NCI-H526 (cell line): ENCODE measurements at regions not wholly inside any gene's neighbourhood (a gene's known extent, or its start where the extent isn't known, plus 50 kb on each side); places are given as distances from the start of the nearest gene placed in this dataset.

Experiments used
- DNase-seq, 2 experiments: peaks; one replicate each; lab custom pipeline; 2025; lab: John Stamatoyannopoulos, UW

DNA sequence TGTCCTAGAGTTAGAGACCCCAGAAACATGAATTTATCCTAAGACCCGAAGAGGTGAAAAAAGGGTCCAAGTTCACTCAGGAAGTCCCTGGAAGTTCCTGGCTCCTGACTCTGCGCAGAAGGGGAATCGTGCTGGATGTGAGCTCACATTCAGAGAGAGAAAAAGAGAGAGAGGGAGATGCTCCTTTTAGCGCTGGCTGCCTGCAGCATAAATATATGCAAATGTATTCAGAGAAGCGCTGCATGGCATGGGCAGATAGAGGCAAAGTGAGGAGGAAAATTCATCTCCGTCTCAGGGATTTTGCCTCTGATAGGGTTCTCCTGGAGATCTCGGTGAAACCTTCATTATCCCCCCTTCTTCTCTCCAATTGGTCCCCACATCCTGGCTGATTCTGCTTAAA is 517.2 kb downstream of the MN1 start:
- peak in 1 of 2 experiments; percentile 53 for DNase-seq

DNA sequence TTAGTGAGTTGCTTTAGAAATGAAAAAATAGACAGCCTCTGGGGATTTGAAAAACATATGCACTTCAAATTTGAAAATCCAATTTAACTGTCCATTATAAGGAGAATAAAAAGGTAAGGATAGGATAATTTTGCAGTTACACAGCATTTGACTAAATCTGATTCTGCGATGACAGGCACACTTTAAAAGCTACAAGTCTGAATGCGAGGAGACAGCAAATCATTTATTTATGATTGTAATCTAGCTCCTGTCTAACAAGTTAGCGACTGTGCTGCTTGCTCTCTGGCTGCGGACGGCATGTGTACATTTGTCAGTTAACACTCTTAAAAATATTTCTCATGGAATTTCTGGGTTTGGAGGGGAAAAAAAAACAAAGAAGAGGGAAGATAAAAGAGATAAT is 514.8 kb downstream of the MN1 start:
- DNase-seq: no peak

DNA sequence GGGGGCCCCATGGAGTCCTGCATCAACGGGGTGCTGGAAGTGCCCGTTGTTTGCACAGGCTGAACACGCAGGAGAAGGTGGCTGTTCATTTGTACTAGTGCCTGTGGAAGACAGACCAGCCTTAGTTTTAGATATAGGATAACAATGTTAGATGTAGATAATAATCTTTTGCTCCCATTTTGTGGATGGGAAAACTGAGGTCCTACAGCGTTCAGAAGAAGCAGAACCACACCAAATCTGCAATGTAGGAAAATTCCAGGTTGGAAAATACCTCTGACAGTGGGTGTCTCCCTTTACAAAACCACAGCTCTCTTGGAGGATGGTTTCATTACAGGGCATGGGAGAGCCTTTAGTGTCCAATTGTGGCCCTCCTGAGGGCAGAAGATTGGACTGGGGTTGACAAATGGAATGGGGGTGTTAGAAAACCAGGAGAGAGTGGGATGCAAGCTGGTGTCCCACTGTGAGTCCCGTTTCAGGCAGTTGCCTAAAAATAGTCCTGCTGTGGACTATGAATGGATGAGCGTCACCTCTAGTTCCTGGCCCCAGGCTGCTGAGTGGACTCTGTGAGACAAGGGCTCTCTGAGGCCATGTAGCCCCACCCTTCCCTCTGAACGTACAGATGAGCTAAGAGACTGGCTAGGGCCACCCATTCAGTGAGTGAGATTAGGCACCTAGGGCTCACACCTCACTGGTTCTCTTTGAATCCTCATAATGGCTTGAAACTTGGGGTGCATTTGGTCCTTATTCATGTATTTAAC is 508.8 kb downstream of the MN1 start:
- DNase-seq: no peak

DNA sequence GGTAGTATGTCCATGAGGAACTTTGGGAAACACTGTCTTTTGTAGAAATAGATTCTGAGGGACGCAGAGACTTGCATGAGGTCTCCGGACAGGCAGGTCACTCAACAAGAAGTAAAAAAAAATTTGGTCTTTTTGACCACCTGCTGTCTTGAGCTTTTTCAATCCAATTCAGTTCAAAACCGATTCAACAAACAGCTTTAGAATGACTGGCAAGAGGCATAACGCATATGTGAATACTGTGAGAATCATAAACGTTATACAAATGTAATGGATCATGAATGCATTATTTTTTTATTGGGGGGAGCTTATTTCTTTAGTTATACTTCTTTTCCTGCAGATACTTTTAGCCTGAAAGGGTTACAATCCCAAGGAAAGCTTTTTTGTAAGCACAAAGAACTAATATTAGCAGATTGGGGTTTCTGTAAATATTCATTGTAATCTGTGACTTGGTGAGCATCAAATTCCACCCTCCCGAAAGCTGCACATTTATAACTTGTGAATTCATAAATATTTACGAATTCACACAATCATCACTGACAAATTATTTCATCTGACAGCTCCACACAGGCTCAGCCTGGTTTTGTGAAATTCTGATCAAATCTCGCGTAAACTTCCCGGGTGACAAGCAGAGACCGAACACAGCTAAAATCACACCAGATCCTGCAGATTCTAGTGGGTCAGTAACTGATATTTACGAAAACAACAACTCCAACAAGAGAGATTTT is 507.7 kb downstream of the MN1 start:
- DNase-seq: no peak

DNA sequence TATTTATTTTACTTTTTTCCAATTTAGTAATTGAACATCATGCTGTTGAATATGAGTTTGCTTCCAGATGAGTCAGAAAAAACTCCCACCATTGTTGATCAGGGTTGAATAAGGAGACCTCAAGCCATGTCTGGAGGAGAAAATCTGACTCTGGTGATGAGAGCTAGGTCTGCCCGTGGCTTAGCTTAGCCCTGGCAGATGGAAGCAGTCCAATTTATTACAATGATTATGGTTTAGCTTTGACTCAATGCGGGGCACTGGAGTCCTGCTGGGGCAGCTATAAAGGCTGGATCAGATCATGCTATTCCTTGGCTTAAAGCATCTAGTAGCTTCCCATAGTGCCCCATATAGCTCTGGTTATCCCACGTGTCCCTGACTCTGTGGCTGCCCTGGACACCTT is 506.5 kb downstream of the MN1 start:
- no peak for DNase-seq

DNA sequence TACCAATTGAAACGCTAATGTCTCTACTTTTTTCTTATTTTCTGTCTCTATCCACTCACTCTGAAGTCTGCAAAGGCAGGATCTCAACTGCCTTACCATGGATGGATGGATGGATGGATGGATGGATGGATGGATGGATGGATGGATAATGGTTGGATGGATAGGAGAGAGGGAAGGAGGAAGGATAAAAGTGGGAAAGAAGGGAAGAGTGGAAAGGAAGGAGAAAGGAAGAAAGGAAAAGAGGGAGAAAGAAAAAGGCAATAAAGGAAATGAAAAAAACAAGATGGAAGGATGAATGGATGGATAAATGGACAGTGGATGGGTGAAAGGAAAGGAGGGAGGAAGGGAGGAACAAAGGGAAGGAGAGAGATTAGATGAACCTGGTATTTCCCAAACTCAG is 506.0 kb downstream of the MN1 start:
- no peak for DNase-seq

DNA sequence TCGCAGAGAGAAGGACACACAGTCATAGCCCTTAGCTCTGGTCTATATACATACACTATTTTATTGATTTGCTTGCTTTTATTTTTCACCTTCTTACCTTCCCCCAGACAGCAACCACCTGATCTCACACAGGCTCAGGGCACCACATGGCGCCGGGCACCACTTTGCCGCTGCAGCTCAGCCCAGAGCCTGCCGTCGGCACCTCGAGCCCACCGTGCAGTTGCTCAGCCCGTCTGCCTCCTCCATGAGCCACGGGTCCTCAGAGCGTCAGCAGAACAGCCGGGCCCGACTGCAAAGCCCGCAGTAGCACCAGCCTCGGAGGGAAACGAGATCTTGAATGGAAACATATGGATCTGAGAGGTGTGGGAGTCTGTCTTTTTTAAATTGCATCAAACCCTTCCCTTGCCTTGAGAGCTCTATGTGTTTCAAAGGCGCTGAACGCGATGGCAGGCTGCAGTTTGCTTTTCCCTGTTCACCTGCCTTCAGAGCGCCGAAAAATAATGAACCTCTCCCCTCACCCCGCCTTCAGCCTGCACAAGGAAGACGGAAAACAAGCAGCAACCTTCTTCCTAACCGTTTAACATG is 505.4 kb downstream of the MN1 start:
- DNase-seq: no peak

DNA sequence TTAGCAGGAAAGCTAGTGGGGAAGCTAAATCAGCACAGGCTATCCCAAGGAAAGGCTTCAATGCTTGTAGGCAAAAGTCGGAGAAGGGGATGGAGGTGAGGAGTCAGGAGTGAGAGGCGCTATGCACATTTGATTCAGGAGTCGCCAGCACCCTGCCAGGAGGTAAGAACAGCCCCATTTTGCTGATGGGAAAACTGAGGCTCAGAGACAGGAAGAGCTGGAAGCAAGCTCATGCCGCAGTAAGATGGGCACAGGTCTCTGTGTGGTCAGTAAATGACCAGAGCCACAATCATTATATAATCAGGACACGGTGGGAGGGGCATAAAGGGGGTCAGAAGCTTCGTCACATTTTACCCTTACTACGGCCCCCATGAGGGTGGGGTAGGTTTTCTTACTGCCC is 504.4 kb downstream of the MN1 start:
- DNase-seq: no peak

DNA sequence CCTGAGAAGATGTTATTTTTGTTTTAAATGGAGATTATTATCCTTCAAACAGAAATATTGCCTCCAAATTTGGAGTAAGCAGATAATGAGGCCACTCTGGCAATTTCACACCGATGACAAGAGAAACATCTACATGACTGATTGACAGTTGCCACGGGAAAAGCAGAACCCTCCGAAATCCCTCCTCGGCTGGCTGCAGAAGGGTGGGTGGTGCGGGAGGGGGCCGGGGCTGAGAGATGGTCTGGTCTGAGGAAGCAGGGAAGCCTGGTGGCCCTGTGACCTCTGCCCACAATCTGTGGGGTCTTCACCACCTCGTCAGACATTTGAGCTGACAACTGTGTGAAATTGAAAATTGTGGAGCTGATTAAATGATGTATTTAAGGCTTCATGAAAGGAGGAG is 503.2 kb downstream of the MN1 start:
- no peak for DNase-seq

DNA sequence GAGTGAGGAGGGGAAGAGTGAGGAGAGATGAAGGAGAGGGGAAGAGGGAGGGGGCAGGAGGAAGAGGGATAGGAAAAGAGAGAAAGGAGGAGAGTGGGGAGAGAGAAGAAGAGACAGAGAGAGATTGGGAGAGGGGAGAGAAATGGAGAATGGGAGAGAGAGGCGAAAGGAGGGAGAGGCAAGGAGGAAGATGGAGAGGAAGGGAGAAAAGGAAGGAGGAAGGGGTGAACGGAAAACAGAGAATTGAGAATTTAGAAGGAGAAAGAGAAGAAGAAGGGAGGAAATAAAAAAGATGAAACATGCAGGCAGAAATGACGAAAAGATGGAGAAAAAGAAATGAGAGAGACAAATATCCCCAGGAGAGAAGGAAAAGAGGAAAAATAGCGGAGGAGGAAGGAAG is 502.8 kb downstream of the MN1 start:
- no peak for DNase-seq

DNA sequence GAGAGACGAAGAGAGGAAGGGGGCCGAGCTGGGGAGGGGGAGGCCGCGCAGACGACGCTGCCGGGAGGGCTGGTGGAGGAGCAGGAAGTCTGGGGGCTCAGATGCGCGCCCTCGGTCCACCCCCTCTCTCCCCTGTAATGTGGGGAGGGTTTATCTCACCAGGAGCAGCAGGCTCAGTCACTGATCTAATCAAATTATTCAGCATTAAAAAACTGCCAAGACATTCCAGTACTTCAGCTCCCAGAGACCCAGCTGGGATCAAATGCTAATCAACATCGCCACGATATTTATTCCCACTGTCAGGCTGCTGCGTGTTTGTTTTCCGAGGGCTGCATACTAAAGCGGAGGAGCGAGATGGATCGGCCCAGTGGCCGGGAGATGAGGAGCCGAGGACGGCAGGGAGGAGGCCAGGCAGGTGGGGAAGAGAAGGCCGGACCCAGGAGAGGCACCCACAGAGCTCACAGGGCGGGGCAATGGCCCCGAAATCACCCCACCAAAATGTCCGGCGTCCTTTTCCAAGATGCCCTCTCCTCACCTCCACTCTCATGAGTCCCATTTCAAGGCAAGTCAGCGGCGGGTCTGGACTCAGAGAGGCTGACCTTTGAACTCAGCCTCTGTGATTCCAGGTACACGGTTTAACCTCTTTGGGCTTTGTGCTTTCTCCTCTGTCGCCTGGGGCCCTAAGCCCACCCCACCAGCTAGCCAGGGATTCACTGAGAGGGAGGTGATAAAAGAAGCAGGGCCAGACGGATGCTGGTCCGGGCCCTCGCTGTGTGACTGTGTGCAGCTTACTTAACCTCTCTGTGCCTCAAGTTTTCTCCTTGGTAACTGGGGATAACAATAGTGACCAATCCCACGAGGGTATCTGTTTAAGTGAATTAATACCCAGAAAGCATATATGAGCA is 502.1 kb downstream of the MN1 start:
- DNase-seq: peak in 1 of 2 experiments; percentile 28

DNA sequence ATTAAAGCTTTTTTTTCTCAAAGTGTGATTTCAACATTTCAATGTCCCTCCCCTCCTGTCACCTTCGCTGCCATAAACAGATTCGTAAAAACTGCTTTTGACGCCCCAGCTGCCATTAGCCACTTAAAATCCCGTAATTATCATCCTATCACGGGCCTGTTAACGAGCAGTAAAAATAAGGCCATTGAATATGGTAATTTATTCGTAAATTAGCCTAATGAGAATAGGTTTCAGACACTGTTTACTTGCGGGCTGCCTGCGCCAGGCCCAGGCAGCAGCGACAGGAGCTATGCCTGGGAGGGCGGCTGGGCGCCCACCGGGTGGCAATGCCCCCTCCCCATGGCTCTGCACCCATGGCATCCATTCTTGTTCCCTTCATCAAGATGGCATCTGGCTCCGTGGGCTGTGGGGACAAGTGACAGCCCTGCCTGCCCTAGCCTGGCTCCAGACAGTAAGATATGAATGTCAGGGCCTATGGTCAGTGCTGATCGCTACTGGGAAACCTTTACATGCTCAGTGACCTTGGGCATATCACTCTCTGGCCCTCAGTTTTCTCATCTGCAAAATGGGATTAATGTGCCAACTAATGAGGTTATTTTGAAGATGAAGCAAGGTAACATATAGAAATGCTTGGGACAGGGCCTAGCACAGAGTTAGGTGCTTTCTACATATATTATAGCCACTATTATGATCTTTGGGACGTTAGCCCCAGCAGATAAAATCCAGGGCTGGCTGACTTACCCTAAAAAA is 500.8 kb downstream of the MN1 start:
- DNase-seq: no peak

DNA sequence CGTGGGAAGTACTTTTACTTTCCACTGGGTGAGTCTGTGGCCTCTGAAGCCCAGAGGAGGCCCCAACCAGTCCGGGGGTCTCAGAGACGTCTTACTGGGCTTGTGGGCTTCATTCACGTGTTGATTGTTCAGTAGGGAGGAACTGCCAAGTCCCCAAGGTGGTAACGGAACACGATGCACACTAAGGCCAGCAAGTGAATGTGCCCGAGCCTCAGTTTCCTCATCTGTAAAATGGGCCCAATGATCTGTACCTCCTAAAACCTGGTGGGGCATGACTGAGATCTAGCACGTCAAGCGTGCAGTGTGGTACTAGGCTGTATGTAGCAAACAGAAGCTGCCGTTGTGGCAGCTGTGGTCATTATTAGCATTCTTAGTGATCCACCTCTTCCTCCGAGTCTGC is 499.1 kb downstream of the MN1 start:
- no peak for DNase-seq

DNA sequence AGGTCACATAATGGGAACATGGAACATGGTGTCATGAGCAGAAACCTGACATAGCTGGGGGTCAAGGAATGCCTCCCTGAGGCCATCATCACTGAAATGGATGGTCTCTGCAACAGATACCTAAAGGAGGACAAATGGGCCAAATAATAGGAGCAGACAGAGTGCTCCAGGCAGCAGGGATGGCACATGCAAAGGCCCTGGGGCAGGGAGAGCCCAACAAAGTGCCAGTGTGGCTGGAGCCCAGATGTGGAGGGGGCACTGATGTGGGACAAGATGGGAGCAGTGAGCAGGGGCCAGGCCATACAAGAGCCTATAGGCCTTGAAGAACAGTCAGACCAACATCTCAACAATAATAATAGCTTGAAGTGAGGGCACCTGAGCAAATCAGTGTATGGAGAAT is 497.8 kb downstream of the MN1 start:
- no peak for DNase-seq

DNA sequence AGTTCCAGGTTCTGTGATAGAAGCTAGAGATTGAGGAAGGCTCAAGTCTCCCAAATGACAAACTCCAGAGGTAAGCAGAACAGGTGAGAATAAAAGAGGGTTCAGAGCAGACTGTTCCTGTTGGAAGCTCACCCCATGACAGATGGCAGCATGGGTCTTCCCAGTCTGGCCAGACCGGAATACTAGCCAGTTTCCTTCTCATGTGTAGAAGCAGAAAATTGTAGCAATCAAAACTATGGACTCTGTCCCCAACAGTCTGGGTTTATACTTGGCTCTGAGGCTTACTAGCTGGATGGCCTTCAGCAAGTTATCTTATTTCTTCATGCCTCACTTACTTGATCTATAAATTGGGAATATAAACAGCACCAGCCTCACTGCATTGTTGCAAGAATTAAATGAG is 494.8 kb downstream of the MN1 start:
- DNase-seq: no peak

DNA sequence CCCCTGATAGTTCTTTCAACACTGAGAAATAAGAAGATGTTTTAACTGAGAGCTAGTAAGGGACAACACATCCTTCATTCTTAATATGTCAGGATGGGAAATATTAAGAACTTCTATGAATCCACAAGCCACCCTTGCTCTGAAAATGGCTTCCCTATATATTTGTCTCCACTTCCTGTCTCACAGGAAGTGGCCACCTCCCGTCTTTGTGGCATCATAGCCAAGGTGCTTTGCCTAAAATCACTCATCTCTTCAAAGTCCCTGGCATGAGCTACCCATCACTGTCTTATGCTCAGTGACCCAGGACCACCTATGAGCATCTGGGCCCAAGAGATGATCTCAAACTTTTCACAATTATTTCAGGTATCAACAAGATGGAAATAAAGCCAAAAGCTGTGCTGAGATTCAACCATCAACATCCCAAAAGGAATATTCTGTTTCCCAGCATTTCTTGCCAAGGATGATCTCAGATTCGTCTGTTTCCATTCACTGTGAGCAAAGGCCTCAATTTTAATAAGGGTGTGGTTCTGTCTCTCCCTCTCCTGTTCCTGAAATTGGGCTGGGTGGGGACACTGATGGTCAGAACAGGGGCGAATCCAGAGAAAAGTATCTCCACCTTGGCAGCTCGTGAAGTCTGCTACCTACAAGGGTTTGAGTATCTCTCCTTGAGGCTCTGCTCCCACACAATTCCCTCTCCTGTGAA is 493.9 kb downstream of the MN1 start:
- DNase-seq: no peak

DNA sequence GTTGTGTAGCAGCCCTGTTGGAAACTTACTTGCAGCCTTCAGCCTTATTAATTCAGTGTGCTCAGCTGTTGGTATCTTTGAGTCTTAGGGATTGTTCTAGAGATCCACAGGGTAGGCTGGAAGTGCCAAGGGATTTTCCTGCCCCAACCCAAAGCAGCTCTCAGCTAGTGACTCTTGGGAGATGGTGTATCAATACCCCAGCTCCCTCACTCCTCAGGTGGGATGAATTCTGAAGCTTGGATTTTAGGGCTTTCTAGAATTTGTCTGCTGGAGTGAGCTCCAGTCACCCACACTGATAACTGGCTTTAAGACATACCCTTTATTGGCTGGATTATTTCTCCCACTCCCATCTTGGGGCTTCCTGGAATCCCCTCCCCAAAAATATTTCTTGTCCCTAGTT is 493.0 kb downstream of the MN1 start:
- no peak for DNase-seq

DNA sequence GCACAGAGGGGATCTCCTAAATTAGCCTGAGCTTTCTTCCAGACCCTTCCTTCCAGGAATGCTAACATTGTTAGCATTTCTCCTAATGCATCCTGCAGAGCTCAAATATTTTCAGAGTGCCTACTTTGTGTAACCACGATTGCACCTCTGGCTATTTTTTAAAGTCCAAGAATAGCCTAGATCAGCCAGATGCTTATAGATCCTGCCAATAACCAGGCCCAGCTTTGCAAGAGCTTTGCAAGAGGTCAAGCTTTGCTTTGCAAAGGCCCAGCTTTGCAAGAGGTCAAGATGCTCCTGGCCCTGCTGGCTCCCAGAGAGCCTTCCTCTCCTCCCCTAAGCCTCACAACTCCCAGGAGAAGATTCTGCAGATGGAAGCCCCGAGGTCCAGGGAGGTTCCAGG is 491.9 kb downstream of the MN1 start:
- no peak for DNase-seq

DNA sequence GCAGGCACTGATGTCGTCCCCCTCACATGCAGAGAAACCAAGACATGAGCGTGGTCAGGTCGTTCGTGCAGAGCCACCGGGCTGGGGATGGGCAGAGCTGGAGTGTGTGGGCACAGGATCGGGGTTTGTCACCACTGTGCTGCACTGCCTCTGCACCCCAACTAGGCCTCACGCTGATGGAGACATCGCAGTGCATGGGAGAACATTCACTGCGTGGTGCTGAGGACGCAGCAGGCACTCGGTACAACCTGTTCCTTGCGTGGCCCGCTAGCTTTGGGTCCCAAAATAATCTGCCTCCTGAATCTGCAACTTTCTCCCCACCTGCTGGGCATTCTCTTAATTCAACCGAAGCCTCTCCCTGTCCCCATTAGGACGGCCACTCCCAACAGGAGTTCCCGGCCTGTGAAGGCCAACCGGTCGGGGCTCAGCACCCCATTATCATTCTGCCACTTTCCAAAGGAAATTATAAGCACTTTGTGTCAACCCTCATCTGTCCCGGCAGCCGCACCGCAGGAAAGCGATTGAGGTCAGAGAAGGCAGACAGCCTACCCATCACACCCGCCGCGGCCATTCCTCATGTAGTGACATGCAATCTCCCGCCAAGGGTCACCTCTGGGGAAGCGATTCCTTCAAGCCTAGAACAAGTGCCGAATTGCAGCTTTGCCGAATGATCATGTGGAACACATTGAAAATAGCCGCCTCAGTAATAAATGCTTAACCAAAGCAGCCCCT is 490.4 kb downstream of the MN1 start:
- no peak for DNase-seq
